Stimulated activated CD4-positive, alpha-beta T cell treated with anti-CD3 and anti-CD28 coated beads, Interleukin-4, amount 100 ng/mL, for 24 hours (primary cell): ENCODE measurements at regions not wholly inside any gene's neighbourhood (a gene's known extent, or its start where the extent isn't known, plus 50 kb on each side); places are given as distances from the start of the nearest gene placed in this dataset.

Experiments
- DNase-seq: peaks from one replicate; pipeline ENCODE4 v3.0.0-alpha.2; 2020

GRCh38 chr18:40075616-40076015 lies 1879.4 kb upstream of the PIK3C3 start:
- DNase-seq = no peak

- DNase-seq = no peak
These were observed 1882.3 kb upstream of the PIK3C3 start for GRCh38 chr18:40072761-40073160.

GRCh38 chr18:40066368-40066767 lies 1888.7 kb upstream of the PIK3C3 start:
- DNase-seq = no peak

- DNase-seq = no peak
These were observed 1891.5 kb upstream of the PIK3C3 start for GRCh38 chr18:40063488-40063887.

GRCh38 chr18:40061086-40061485 lies 1893.9 kb upstream of the PIK3C3 start:
- no peak for DNase-seq

- DNase-seq = no peak
These were observed 1894.5 kb upstream of the PIK3C3 start for GRCh38 chr18:40060562-40060961.

GRCh38 chr18:40058811-40059570 lies 1896.0 kb upstream of the PIK3C3 start:
- DNase-seq = no peak

- DNase-seq = no peak
These were observed 1898.8 kb upstream of the PIK3C3 start for GRCh38 chr18:40056079-40056692.

- no peak for DNase-seq
These were observed 1899.8 kb upstream of the PIK3C3 start for GRCh38 chr18:40055262-40055661.

- no peak for DNase-seq
These were observed 1905.3 kb upstream of the PIK3C3 start for GRCh38 chr18:40049716-40050115.

GRCh38 chr18:40048886-40049650 lies 1906.0 kb upstream of the PIK3C3 start:
- DNase-seq = no peak

- DNase-seq = no peak
These were observed 1906.8 kb upstream of the PIK3C3 start for GRCh38 chr18:40048253-40048652.

GRCh38 chr18:40046596-40046995 lies 1908.4 kb upstream of the PIK3C3 start:
- DNase-seq = no peak

GRCh38 chr18:40041951-40042350 lies 1913.1 kb upstream of the PIK3C3 start:
- no peak for DNase-seq

GRCh38 chr18:40040574-40040973 lies 1914.5 kb upstream of the PIK3C3 start:
- DNase-seq = no peak

GRCh38 chr18:40037356-40037755 lies 1917.7 kb upstream of the PIK3C3 start:
- no peak for DNase-seq

- no peak for DNase-seq
These were observed 1918.2 kb upstream of the PIK3C3 start for GRCh38 chr18:40036861-40037260.

- DNase-seq = no peak
These were observed 1919.1 kb upstream of the PIK3C3 start for GRCh38 chr18:40035966-40036365.

- no peak for DNase-seq
These were observed 1923.0 kb upstream of the PIK3C3 start for GRCh38 chr18:40032076-40032475.

GRCh38 chr18:40031435-40031834 lies 1923.6 kb upstream of the PIK3C3 start:
- DNase-seq = no peak

- no peak for DNase-seq
These were observed 1935.1 kb upstream of the PIK3C3 start for GRCh38 chr18:40019797-40020392.

- DNase-seq = no peak
These were observed 1936.8 kb upstream of the PIK3C3 start for GRCh38 chr18:40018266-40018665.

- no peak for DNase-seq
These were observed 1938.0 kb upstream of the PIK3C3 start for GRCh38 chr18:40017021-40017420.

GRCh38 chr18:40016405-40016804 lies 1938.6 kb upstream of the PIK3C3 start:
- no peak for DNase-seq
